ENCODE measurements at regions not wholly inside any gene's neighbourhood (a gene's known extent, or its start where the extent isn't known, plus 50 kb on each side); places are given as distances from the start of the nearest gene placed in this dataset.

DNA sequence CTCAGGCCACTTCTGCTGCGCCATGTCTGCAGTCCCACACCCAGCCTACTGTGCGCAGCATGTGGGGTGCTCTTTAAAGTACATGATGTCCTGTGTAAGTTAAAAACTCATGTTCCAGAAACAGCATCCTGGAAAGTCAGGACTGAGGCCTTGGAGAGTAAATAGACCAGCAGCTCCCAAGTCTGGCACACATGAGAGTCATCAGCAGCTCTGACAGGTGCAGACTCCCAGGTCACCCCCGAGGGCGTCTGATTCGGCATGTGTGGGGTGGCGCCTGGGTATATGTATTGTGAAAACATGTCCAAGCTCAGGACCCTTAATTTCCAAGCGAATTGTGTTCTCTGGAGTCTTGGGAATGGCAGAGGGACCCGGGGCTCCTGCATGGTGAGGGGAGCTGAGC, 120.1 kb upstream of the RUNX3 start:
- TF ChIP-seq CSDC2 (CRISPR knock-in tag; IDR thresholded peaks at IDR 0.05), result no peak
- TF ChIP-seq, protein P1, sequence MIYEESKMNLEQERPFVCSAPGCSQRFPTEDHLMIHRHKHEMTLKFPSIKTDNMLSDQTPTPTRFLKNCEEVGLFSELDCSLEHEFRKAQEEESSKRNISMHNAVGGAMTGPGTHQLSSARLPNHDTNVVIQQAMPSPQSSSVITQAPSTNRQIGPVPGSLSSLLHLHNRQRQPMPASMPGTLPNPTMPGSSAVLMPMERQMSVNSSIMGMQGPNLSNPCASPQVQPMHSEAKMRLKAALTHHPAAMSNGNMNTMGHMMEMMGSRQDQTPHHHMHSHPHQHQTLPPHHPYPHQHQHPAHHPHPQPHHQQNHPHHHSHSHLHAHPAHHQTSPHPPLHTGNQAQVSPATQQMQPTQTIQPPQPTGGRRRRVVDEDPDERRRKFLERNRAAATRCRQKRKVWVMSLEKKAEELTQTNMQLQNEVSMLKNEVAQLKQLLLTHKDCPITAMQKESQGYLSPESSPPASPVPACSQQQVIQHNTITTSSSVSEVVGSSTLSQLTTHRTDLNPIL (CRISPR knock-in tag; IDR thresholded peaks at IDR 0.05; ENCODE audit: low read depth), result no peak
- no peak for TF ChIP-seq TOX (CRISPR knock-in tag; IDR thresholded peaks at IDR 0.05; ENCODE audit: borderline replicate concordance)
- no peak for TF ChIP-seq ESRRG (CRISPR knock-in tag; IDR thresholded peaks at IDR 0.05)
- TF ChIP-seq ZNF8 (CRISPR knock-in tag; IDR thresholded peaks at IDR 0.05), result no peak
- no peak for TF ChIP-seq ZNF565 (CRISPR knock-in tag; conservative IDR thresholded peaks at IDR 0.05; ENCODE audit: low read depth)
- no peak for TF ChIP-seq ZFP3 (CRISPR knock-in tag; IDR thresholded peaks at IDR 0.05)
- no peak for TF ChIP-seq TCF4 (CRISPR knock-in tag; IDR thresholded peaks at IDR 0.05; ENCODE audit: borderline replicate concordance)
- no peak for TF ChIP-seq ZFP30 (CRISPR knock-in tag; IDR thresholded peaks at IDR 0.05)
